HEK293T (cell line): ENCODE measurements at regions not wholly inside any gene's neighbourhood (a gene's known extent, or its start where the extent isn't known, plus 50 kb on each side); places are given as distances from the start of the nearest gene placed in this dataset.

ENCODE experiments used
- FOXA1 ChIP-seq: fragments of 450-650 bp; IDR thresholded peaks from 2 replicates; pipeline ENCODE4 v1.6.1; 2016; ENCODE audit warnings: mild to moderate bottlenecking
- FOXK2 ChIP-seq: fragments of 450-650 bp; IDR thresholded peaks from 2 replicates; pipeline ENCODE4 v1.6.1; 2016; ENCODE audit warnings: mild to moderate bottlenecking
- FOXM1 ChIP-seq: fragments of 450-650 bp; IDR thresholded peaks from 2 replicates; pipeline ENCODE4 v1.6.1; 2017; ENCODE audit warnings: mild to moderate bottlenecking, borderline replicate concordance
- HDGF ChIP-seq: fragments of 450-650 bp; IDR thresholded peaks from 2 replicates; pipeline ENCODE4 v1.6.1; 2017; ENCODE audit warnings: antibody characterized with exemption, borderline replicate concordance
- PKNOX1 ChIP-seq: fragments of 450-650 bp; IDR thresholded peaks from 2 replicates; pipeline ENCODE4 v1.6.1; 2016
- SP1 ChIP-seq: fragments of 450-650 bp; IDR thresholded peaks from 2 replicates; pipeline ENCODE4 v1.6.1; 2017
- SUZ12 ChIP-seq: fragments of 450-650 bp; IDR thresholded peaks from 2 replicates; pipeline ENCODE4 v1.6.1; 2016; ENCODE audit warnings: mild to moderate bottlenecking
- TARDBP ChIP-seq: fragments of 450-650 bp; IDR thresholded peaks from 2 replicates; pipeline ENCODE4 v1.6.1; 2016

DNA sequence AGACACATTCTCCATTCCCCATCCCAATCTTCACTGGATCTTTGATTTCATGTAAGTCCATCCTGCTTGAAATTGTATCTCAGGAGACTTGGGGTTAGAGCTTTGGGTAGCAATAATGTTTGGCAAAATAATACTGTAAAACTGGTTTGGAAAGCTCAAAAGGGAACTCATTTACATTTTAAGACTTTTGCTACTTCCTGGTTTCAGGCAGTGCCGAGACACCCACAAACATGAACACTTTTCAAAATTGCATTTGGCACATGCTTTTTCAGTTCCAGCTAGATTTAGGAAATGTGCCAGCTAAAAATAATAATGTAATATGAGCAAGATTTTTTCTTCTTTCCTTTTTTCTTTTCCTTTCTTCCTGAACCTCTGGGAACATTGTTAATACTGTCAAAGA lies 145.7 kb upstream of the CBLB start:
- no peak for TF ChIP-seq FOXA1
- no peak for TF ChIP-seq SUZ12
- TF ChIP-seq TARDBP, result no peak
- TF ChIP-seq FOXK2, result no peak
- TF ChIP-seq PKNOX1, result no peak
- no peak for TF ChIP-seq SP1
- TF ChIP-seq FOXM1, result no peak
- TF ChIP-seq HDGF, result no peak
